HFFc6 (cell line): ENCODE measurements at regions not wholly inside any gene's neighbourhood (a gene's known extent, or its start where the extent isn't known, plus 50 kb on each side); places are given as distances from the start of the nearest gene placed in this dataset.

Experiments
- DNase-seq: peaks from one replicate; pipeline ENCODE4 v3.0.0-alpha.2; 2018
- H3K27ac Mint-ChIP-seq: 2 replicates; pipeline ENCODE4 v1.8.0; 2020; ENCODE audit warnings: mild to moderate bottlenecking, mixed read lengths
- H3K27me3 Mint-ChIP-seq: 2 replicates; pipeline ENCODE4 v1.8.0; 2021; ENCODE audit warnings: mild to moderate bottlenecking, moderate library complexity, mixed read lengths; ENCODE audit not compliant: insufficient read depth
- H3K36me3 Mint-ChIP-seq: 2 replicates; pipeline ENCODE4 v1.8.0; 2021; ENCODE audit warnings: low read depth, mixed read lengths
- H3K4me1 Mint-ChIP-seq: 2 replicates; pipeline ENCODE4 v1.8.0; 2020; ENCODE audit warnings: low read depth, mixed read lengths
- H3K4me3 Mint-ChIP-seq: 2 replicates; pipeline ENCODE4 v1.8.0; 2020; ENCODE audit warnings: mild to moderate bottlenecking, moderate library complexity, mixed read lengths
- H3K9me3 Mint-ChIP-seq: 2 replicates; pipeline ENCODE4 v1.8.0; 2020; ENCODE audit warnings: mild to moderate bottlenecking, mixed read lengths
- TF ChIP-seq, protein P1 (sequence below): fragments of 200-600 bp; sonication (generic); IDR thresholded peaks from 2 replicates; pipeline ENCODE4 v1.5.0; 2021; ENCODE audit warnings: antibody characterized with exemption, mild to moderate bottlenecking

DNA sequence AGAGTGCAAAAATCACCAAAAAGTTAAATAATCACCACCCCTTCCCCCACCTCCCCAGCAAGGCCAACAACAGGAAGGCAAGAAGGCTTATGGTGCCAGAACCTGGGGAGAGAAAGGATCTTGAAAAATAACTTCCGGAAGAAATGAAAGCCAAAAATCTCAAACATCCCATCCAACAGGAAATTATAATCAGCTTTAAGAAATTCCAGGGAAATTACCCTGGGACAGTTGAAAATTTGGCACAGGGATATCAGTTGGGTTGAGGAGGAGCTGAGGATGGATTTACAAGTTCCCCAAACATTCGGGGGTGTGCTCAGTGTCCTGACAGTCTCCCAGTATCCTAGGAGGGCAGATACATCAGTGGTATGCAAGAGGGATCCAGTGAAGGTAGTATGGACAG is 82.7 kb downstream of the POLR2M start:
- Mint-ChIP-seq H3K27me3 (peaks cover 11% of the 10 kb centered on the region), H3K9me3 (no peaks in the 10 kb centered on the region), H3K36me3 (no peaks in the 10 kb centered on the region), H3K4me3 (no peak overlapping the region), H3K4me1 (peaks cover 15% of the 10 kb centered on the region), H3K27ac (no peak overlapping the region)
- TF ChIP-seq, protein P1, sequence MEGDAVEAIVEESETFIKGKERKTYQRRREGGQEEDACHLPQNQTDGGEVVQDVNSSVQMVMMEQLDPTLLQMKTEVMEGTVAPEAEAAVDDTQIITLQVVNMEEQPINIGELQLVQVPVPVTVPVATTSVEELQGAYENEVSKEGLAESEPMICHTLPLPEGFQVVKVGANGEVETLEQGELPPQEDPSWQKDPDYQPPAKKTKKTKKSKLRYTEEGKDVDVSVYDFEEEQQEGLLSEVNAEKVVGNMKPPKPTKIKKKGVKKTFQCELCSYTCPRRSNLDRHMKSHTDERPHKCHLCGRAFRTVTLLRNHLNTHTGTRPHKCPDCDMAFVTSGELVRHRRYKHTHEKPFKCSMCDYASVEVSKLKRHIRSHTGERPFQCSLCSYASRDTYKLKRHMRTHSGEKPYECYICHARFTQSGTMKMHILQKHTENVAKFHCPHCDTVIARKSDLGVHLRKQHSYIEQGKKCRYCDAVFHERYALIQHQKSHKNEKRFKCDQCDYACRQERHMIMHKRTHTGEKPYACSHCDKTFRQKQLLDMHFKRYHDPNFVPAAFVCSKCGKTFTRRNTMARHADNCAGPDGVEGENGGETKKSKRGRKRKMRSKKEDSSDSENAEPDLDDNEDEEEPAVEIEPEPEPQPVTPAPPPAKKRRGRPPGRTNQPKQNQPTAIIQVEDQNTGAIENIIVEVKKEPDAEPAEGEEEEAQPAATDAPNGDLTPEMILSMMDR: no peak
- DNase-seq: no peak

- Mint-ChIP-seq H3K27ac (no peak overlapping the region), H3K4me1 (peaks cover 7% of the 10 kb centered on the region), H3K4me3 (no peak overlapping the region), H3K27me3 (peaks cover 11% of the 10 kb centered on the region), H3K9me3 (no peaks in the 10 kb centered on the region), H3K36me3 (no peaks in the 10 kb centered on the region)
- DNase-seq: no peak
- TF ChIP-seq, protein P1: no peak
Measured at GRCh38 chr15:57792724-57793449, 86.4 kb downstream of the POLR2M start.

DNA sequence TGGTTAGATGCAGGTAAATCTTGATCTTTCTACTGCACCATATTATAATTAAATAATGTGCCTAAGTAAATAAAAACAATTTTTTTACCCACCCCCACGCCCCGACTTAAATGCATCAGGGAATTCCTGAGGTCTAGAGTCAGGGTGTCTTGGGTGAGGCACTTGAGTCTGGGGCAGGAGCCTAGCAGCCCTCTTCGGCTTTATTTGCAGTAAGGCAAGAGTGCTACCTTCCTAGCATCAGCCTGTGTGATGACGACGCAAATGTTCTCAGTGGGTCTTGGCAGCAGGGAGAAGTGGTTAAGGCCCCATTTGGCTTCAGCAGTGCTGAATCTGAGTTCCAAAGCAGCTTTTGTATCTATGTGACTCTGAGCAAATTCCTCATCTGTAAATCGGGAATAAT is 88.7 kb downstream of the POLR2M start:
- Mint-ChIP-seq H3K4me3 (no peak overlapping the region), H3K36me3 (no peaks in the 10 kb centered on the region), H3K4me1 (no peaks in the 10 kb centered on the region), H3K9me3 (no peaks in the 10 kb centered on the region), H3K27me3 (peaks cover 11% of the 10 kb centered on the region), H3K27ac (no peak overlapping the region)
- no peak for DNase-seq
- TF ChIP-seq, protein P1: no peak

DNA sequence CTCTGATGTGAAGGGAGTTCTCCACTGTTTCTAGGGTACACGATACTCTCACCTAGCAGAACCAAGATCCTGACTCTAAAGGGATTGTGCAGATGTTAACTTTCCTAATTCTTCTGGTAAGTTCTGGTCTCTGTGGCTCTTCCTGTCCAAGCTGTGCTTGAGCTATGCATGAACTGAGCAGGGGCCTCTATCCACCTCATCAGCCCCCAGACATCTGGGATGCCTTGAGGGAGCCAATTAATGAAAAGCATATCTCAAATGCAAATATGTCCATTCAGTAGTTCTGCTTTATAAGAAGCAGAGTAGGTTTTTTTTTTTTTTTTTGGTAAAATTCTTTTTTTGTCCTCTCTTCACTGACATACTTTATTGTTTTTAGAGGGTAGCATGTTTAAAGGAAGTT is 89.6 kb downstream of the POLR2M start:
- Mint-ChIP-seq H3K27ac (no peak overlapping the region), H3K4me3 (no peak overlapping the region), H3K9me3 (no peaks in the 10 kb centered on the region), H3K27me3 (peaks cover 13% of the 10 kb centered on the region), H3K4me1 (no peaks in the 10 kb centered on the region), H3K36me3 (no peaks in the 10 kb centered on the region)
- DNase-seq: no peak
- TF ChIP-seq, protein P1: no peak

- Mint-ChIP-seq H3K4me3 (no peak overlapping the region), H3K36me3 (no peaks in the 10 kb centered on the region), H3K4me1 (no peaks in the 10 kb centered on the region), H3K27me3 (peaks cover 13% of the 10 kb centered on the region), H3K27ac (no peak overlapping the region), H3K9me3 (no peaks in the 10 kb centered on the region)
- TF ChIP-seq, protein P1: no peak
- DNase-seq: no peak
Measured at GRCh38 chr15:57797110-57797509, 90.6 kb downstream of the POLR2M start.
